ENCODE measurements at regions not wholly inside any gene's neighbourhood (a gene's known extent, or its start where the extent isn't known, plus 50 kb on each side); places are given as distances from the start of the nearest gene placed in this dataset.
"Not testable (repeated sequence)": the region's sequence is repeated elsewhere in the genome, so short reads cannot be mapped to it uniquely, and the experiment has no call there.

DNA sequence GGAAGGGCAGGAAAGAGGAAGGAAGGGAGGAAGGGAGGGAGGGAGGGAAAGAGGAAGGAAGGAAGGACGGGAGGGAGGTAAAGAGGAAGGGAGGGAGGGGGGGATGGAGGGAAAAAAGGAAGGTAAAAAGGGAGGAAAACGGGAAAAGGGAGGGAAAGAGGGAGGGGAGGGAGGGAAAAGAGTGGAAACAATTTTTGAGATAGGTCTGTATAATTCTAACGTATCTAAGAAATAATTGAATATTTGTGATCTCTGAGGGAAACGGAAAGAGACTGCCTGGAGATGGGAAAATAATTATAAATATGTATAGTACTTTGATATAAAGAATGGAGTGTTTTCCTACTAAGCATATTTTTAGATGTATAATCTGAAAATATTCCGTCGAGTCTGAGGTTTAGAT lies 158.2 kb upstream of the FOXK1 start:
- no peak for DNase-seq

DNA sequence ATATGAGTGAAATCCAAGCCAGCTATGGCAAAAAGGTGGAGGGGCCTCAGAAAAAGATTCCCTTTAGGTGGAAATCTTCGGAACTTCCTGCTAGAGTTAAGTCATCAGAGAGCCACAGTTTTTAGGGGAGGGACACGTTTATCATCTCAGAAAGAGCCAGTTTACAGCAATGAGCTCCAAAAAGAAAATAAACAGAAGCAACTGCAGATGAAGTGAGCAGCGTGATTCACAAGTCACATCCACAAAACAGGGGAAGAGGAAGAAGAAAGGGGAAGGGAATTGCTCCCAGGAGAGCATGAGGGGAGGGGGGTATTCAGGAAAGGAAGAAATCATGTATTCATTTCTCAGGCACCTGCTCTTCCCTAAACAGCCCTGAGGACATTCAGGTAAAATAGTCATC lies 156.2 kb upstream of the FOXK1 start:
- no peak for DNase-seq

DNA sequence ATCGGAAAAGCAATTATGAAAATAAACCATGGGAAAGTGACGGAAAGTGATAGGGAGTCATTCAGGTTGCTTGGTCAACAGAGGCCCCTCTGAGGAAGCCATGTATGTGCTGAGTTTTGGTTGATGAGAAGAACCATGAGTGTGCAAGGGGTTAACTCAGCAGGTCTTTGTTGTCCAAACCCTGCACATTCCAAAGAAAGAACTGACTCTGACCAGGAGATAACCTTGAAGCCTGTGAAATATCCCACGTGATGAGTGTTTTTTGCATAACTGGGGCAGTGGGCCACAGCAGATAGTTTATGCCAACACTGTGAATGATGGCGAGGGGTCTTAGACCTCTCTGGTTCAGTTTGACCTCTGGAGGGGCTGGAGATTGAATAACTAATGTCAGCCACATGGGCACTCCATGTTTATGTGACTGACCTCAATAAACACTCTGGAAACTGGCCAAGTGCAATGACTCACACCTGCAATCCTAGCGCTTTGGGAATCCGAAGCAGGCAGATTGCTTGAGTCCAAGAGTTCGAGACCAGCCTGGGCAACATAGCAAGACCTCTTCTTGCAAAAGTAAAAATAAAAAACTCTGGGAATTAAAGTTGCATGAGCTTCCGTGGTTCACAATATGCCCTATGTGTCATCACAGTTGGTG lies 154.0 kb upstream of the FOXK1 start:
- DNase-seq, result no peak

DNA sequence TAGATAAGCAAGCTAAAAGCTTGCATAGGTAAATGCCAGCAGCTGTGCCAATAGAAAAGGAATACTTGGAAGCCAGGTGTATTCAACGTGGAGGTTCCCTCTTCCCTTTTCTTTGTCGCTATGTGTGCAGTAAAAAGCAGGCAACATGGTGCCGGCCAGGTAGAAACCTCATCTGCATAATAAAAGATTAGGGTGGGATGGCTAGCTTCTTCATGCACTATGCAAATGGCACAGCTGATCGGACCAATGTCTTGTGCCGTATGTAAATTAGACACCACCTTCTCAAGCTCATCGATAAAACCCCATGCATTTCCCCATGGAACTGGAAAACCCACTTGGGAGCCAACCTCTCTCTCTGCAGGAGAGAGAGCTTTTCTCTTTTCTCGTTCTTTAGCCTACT lies 150.9 kb upstream of the FOXK1 start:
- no peak for DNase-seq

DNA sequence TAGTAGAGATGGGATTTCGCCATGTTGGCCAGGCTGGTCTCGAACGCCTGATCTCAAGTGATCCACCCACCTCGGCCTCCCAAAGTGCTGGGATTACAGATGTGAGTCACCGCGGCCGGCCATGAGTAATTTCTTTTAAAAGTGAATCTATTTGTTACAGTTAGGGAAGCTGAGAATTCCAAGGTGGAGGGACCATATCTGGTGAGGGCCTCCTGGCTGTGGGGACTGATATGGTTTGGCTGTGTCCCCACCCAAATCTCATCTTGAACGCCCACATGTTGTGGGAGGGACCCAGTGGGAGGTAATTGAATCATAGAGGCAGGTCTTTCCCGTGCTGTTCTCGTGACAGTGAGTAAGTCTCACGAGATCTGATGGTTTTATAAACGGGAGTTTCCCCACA lies 148.8 kb upstream of the FOXK1 start:
- DNase-seq, result not testable (repeated sequence)

DNA sequence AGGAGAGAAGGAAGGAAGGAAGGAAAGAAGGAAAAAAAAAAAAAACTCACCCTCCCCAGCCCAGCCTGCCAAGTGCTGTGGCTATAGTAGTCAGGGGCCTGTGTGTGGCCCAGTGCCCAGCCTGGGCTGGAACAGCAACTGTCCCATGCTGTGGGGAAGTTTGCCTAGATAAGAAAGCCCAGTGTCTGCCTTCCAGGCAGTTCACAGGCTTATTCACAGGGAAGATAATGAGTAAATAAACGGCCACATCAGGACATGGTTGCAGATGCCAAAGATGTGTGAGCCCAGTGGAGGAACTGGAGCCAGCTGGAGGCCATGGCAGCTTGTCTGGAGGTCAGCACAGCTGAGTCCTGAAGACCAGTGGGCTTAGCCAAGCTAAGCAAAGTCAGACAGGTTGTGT lies 132.4 kb upstream of the FOXK1 start:
- peak; percentile 26 to 30 for DNase-seq

DNA sequence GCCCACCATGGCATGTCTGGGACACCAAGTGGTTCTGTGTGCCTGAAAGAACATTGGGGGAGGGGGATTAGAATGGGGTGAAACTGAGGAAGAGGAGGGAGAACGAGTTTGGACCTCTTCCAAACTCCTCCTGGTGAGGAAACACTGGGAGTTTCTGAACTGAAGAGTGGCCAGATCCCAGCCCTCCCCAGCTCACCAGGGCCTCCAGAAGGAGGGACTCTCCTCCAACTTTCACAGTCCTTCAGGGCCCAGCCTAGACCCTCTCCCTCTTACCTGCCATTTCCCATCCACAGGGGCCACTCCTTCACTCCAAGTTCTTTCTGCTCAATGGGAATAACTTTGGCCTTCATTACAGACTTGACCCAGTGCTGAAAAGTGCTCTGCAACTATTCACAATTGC lies 132.0 kb upstream of the FOXK1 start:
- peak in 1 of 2 donors; percentile 6 for DNase-seq

DNA sequence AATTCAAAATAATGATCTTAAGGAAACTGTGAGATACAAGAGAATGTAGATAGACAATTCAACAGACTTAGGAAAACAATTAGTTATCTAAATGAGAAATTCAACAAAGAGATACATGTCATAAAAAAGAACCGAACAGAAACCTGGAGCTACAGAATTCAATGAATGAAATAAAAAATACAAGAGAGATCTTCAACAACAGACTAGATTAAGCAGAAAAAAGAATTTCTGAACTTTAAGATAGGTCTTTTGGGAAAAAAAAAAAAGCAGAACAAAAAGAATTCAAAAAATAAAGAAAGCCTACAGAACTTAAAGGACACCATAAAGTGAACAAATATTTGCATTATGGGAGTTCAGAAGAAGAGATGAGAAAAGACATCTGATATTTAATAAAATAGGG lies 129.1 kb upstream of the FOXK1 start:
- DNase-seq, result no peak

DNA sequence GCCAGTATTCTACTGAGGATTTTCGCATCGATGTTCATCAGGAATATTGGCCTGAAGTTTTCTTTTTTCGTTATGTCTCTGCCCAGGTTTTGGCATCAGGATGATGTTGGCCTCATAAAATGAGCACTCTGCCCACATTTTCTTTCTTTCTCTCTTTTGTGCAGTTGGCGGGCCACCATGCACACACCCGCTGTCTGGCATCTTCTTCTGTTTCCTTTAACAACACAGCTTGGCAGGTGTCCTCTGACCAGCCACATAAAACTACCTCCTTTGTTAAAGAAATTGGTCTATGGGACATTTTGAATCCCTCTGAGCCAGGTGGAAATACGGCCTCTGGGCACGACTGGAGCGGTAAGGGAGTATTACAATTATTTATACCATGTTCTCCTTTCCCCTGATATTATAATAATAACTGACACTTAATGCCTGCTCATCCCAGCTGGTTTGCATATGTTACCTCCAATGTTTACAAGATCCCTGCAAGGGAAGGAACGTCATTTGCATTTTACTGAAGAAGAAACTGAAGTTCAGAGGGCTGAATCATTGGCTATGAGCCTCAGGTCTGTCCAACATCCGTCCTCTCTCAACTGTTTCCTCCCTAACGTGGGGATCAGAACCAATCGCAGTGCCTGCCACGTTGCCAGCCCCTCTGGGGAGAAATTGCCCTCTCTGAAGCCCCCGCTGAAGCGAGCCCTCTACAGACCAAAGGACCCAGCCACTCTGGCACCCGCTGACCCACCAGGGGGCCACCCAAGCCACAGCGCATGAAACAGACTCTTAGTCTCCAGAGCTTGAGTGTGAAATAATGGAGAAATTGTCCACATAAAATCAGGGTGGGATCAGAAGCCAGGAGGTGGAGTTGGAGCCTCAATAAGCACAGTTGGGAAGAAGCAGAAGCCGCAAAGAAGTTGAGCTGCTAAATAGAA lies 125.0 kb upstream of the FOXK1 start:
- no peak for DNase-seq

DNA sequence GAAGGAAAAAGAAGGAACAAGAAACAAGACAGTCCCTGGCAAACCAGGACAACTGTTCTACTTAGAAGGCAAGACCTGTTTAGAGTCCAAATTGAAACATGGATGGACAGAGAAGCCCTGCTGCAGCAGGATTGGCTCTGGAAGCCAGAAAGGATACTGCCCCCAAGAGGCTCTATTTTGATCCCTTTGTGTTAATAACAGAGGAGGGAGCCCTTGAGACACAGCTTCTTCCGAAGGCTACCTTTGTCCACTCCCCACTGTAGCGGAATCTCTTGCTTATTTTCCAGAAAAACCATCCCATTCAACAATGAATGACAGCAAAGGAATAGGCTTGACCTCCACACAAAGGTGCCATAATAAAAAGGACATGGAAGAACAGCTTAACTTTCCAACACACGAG lies 120.3 kb upstream of the FOXK1 start:
- no peak for DNase-seq

DNA sequence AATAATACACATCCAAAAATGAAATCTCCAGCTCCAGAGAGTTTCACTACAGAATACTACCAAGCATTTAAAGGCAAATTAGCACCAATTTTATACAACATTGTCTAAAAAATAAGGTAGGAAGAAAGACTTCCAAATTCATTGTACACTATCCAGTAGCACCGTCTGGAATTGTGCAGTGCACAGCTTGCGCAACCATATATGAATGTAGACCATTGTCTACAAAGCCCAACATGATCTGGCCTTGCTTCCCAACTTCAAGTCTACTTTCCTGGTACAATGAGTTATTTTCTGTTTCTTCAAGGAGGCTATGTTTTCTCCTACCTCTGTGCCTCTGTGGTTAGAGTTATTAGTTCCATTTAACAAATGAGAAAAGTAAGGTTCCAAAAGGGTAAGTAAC lies 115.4 kb upstream of the FOXK1 start:
- DNase-seq, result no peak

DNA sequence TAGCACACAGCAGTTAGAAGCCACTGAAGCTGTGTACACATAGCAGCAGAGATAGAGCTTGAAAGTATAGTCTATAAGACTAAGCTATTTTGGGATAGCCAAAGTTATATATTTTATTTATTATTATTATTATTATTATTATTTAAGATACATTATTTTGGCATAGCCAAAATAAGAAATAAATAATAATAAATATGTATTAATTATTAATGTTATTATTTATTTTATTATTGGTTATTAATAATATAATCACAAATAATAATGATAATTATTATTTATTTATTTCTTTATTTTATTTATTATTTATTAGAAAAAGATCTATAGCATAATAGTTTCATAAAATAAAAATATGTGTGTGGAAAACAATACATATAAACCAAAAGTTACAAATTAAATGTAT lies 107.2 kb upstream of the FOXK1 start:
- no peak for DNase-seq

DNA sequence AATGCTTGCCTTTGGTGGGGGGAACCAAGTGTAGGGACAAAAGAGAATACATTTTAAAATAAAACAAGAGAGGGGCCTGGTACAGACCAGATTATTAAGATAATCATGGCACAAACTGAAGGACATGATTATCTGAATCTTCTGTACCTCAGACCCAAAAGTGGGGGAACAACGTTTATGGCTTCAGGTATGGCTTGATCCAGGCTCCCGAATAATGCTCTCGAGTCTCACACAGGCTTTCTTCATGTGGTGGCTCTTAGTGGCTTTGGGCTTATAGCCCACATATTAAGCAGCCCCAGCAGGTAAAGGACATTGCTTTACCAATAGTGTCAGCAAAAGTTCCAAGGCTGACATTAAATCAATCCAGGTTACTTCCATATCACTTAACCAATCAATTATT lies 106.8 kb upstream of the FOXK1 start:
- DNase-seq, result no peak

DNA sequence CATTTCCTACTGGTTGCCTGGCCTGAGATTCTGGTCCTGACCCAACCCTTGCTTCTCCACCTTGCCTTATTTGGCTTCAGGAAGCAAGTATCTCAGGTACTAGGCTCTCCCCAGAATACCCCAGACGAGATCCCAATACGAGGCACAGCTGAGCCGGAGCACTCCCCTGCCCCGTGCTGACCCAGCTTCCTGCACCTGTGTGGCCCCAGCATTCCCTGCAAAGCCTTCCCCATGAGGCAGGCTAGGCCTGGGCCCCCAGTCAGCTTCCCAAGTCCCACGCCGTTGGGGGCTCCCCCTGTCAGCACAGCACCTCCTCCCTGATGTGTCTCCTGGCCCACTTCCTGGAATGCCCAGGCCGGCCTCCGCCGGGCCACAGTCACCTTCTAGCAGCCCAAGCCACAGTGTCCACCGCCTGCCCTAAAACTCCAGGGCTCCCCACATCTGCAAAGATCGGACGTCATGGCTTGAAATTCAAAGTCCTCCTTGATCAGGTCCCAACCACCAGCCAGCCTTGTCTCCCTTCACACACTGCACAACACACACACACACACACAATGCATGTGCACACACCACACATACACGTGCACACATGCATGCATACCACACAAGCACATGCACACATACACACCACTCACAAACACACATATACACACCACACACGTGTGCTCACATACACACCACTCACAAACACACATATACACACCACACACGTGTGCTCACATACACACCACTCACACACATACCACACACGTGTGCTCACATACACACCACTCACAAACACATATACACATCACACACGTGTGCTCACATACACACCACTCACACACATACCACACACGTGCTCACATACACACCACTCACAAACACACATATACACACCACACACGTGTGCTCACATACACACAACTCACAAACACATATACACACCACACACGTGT lies 78.9 kb upstream of the FOXK1 start:
- no peak for DNase-seq

DNA sequence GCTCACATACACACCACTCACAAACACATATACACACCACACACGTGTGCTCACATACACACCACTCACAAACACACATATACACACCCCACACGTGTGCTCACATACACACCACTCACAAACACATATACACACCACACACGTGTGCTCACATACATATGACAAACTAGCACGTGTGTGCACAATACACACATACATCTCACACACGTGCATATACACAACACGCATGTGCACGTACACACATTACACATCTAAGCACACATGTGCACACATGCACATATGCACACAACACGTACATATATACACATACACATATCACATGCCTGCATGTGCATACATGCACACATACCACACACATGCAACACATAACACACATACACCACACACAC lies 78.3 kb upstream of the FOXK1 start:
- DNase-seq, result no peak

DNA sequence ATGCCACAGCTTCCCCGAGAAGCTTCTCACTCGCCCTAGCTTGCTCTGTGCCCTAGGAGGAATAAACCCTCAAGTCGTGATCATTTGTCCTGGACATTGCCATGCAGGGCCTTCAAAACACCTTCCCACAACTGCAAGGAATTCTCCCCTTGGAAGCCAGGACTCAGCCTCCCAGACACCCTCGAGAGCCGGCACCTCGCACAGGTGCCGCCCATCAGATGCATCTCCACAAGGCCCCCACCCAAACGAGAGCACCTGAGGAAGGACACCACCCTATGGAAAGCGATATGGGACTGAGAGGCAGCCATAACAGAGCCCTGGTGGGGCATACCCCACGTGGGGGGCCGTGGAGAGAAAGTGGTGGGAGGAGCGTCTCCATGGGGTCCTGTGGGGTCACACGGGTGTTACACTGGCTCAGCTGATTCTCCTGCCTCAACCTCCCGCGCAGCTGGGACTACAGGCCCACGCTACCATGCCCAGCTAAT lies 77.6 kb upstream of the FOXK1 start:
- DNase-seq, result no peak

DNA sequence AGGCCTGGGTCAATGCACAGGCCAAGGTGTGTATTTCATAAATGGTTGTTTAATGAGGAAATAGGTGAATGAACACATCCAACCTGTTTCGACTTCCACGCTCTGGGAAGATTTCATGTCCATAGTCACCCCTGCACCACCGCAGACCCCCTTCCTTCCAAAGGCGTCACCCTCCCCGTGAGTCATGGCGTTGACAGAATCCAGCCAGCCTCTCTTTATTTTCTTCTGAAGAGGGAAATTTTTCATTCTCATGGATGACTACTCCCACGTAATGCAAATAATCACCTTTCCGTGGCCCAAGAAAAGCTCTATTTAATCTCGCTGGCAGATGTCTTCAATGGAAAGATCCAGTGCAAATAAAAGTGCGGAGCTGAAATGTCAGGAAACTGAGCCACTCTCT lies 75.3 kb upstream of the FOXK1 start:
- DNase-seq, result no peak

DNA sequence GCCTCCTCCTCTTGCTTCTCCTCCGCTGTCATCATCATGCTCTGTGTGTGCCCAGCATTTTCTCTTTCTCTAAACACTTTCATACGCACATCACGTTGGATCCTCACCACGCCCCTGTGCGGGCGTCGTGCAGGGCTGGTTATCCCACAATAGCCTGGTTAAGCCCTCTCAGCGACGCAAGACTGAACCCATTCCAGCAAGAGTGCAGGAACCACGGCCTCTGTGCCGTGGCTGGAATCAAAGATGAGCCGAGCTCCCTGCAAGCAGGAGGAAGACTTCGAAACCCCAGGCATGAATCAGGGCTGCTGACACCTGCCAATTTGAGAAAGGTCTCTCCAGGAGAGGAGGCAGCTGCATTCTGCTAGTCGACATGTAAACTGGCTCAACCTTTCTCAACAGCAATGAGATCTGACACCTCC lies 74.8 kb upstream of the FOXK1 start:
- DNase-seq, result no peak

DNA sequence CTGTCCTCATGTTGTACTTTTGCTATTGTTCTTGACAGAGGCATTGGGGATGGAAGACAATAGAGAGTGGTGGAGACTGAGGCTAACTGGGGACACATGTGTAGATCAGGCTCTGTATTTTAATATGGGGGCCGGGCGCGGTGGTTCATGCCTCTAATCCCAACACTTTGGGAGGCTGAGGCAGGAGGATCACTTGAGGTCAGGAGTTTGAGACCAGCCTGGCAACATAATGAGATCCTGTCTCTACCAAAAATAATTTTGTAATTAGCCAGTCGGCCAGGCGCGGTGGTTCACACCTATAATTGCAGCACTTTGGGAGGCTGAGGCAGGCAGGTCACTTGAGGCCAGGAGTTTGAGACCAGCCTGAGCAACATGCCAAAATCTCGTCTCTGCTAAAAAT lies 72.5 kb upstream of the FOXK1 start:
- DNase-seq, result not testable (repeated sequence)

DNA sequence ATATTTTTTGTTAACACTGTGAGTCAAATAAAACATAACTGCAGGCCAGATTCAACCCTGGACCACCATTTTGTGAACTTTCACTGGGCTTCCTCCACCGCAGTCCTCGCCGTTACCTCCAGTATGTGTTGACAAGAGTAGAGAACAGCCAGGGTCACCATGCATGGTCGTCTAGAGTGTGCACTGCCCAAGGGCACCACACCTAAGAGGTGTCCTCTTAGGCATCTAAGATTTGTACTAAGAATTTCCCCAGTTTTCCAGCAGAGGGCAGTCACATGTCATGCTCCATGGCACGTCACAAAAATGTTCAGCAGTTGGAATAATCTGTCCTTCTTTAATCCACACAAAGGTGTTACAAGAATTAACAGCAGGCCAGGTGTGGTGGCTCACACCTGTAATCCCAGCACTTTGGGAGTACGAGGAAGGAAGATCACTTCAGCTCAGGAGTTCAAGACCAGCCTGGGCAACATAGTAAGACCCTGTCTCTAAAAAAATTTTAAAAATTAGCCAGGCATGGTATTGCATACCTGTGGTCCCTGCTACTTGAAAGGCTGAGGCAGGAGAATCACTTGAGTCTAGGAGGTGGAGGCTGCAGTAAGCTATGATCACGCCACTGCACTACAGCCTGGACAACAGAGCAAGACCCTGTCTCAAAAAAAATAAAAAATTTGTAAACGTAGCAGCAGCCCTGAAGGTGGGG lies 71.2 kb upstream of the FOXK1 start:
- DNase-seq, result peak; percentile 37 to 59

DNA sequence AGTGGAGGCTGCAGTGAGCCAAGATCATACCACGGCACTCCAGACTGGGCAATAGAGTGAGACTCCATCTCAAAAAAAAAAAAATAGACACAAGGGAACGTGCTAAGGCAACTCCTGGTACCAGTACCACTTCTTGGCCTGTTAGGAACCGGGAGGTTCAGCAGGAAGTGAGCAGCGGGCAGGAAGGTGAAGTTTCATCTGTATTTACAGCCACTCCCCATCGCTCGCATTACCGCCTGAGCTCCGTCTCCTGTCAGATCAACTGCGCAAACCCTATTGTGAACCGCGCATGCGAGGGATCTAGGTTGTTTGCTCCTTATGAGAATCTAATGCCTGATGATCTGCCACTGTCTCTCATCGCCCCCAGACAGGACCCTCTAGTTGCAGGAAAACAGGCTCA lies 69.9 kb upstream of the FOXK1 start:
- DNase-seq, result no peak
